PC-3 (cell line): ENCODE measurements at regions not wholly inside any gene's neighbourhood (a gene's known extent, or its start where the extent isn't known, plus 50 kb on each side); places are given as distances from the start of the nearest gene placed in this dataset.

Experiments used
- ATAC-seq: fragments of 200-7000 bp; cut with Tn5 transposase; 2 replicates; pipeline ENCODE4 v1.9.1; 2020; ENCODE audit warnings: mild to moderate bottlenecking, moderate library complexity
- BruUV-seq: library from RNA; stranded (reverse); fragments of 400-500 nt; replicated peaks from 2 replicates; lab custom pipeline; 2021; lab: Mats Ljungman, UMichigan
- CTCF ChIA-PET: fragments of 300-600 bp; sonication (Branson Sonifier 250); formaldehyde crosslinking; loops from one replicate; lab custom pipeline; 2022; ENCODE audit warnings: antibody characterized with exemption; lab: Charles Lee
- POLR2A ChIA-PET: fragments of 300-600 bp; sonication (Branson Sonifier 250); formaldehyde crosslinking; loops from one replicate; lab custom pipeline; 2022; ENCODE audit warnings: antibody characterized with exemption; ENCODE audit not compliant: unreplicated experiment; lab: Charles Lee
- DNase-seq: peaks from one replicate; pipeline ENCODE4 v3.0.0-alpha.2; 2015
- H2AFZ ChIP-seq: fragments of 300-600 bp; sonication (generic); 2 replicates; pipeline ENCODE4 v1.6.0; 2016; ENCODE audit warnings: antibody characterized with exemption, low read length
- H3F3A ChIP-seq: fragments of 300-600 bp; sonication (generic); one replicate; pipeline ENCODE4 v1.6.0; 2017; ENCODE audit warnings: antibody characterized with exemption, low read length, control low read depth, mild to moderate bottlenecking; ENCODE audit not compliant: unreplicated experiment
- H3K27ac ChIP-seq: fragments of 300-600 bp; sonication (generic); 2 replicates; pipeline ENCODE4 v1.5.1; 2016; ENCODE audit warnings: mild to moderate bottlenecking, low read length
- H3K27me3 ChIP-seq: fragments of 300-600 bp; sonication (generic); 2 replicates; pipeline ENCODE4 v1.6.1; 2016; ENCODE audit warnings: low read length, mixed read lengths
- H3K36me3 ChIP-seq: fragments of 300-600 bp; sonication (generic); 2 replicates; pipeline ENCODE4 v1.6.1; 2016; ENCODE audit warnings: low read depth, mixed run types, low read length, mixed read lengths
- H3K4me1 ChIP-seq: fragments of 300-600 bp; sonication (generic); 2 replicates; pipeline ENCODE4 v1.5.1; 2016; ENCODE audit warnings: low read length; ENCODE audit not compliant: insufficient read depth
- H3K4me2 ChIP-seq: fragments of 300-600 bp; sonication (generic); 2 replicates; pipeline ENCODE4 v1.6.0; 2016; ENCODE audit warnings: low read length
- H3K4me3 ChIP-seq: fragments of 300-600 bp; sonication (generic); 2 replicates; pipeline ENCODE4 v1.5.1; 2016; ENCODE audit warnings: mild to moderate bottlenecking, low read length, mixed read lengths
- H3K79me2 ChIP-seq: fragments of 300-600 bp; sonication (generic); 2 replicates; pipeline ENCODE4 v1.6.1; 2017; ENCODE audit warnings: low read length, mixed read lengths
- H3K9ac ChIP-seq: fragments of 300-600 bp; sonication (generic); 2 replicates; pipeline ENCODE4 v1.6.0; 2016; ENCODE audit warnings: mild to moderate bottlenecking, low read length
- H3K9me2 ChIP-seq: fragments of 300-600 bp; sonication (generic); replicated peaks from 2 replicates; pipeline ENCODE4 v1.6.1; 2016; ENCODE audit warnings: mixed run types, low read length, mixed read lengths
- H3K9me3 ChIP-seq: fragments of 300-600 bp; sonication (generic); 2 replicates; pipeline ENCODE4 v1.6.1; 2016; ENCODE audit warnings: low read length, mixed read lengths
- H4K20me1 ChIP-seq: fragments of 300-600 bp; sonication (generic); 2 replicates; pipeline ENCODE4 v1.6.1; 2016; ENCODE audit warnings: low read length, mixed read lengths
- CTCF ChIP-seq: fragments of 300-600 bp; sonication (generic); conservative IDR thresholded peaks from 2 replicates; pipeline ENCODE4 v1.5.1; 2017; ENCODE audit warnings: antibody characterized with exemption, low read depth, mild to moderate bottlenecking, low read length
- EZH2 ChIP-seq: fragments of 300-600 bp; sonication (generic); IDR thresholded peaks from one replicate; pipeline ENCODE4 v1.6.1; 2017; ENCODE audit warnings: antibody characterized with exemption, mild to moderate bottlenecking, low read length; ENCODE audit not compliant: unreplicated experiment
- EZH2phosphoT487 ChIP-seq: fragments of 300-600 bp; sonication (generic); IDR thresholded peaks from 2 replicates; pipeline ENCODE4 v1.6.1; 2018; ENCODE audit warnings: mild to moderate bottlenecking, antibody characterized with exemption, low read length, borderline replicate concordance
- intact Hi-C: fragments of 100-400 bp; cut with micrococcal nuclease; formaldehyde crosslinking; loops from 2 replicates; pipeline ENCODE4 v1.9.0; 2023

DNA sequence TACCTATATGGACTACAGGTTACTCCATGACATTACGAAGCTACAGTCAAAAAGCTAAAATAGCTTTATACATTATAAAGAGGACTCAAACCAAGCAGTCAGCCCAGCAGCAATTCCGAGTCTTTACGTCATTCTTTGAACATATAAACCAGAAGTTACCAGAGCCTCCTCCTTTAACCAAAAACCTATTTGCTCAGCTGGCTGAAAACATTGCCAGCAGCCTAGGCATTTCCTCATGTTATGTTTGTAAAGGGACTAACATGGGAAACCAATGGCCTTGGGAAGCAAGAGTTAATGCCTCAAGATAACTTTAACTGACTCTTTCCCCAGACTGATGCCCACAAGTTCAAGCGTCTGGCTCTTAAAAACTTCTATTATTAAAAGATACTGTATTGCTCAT, 104.1 kb upstream of the ZNF492 start:
- intact Hi-C loops = no loop called here
- TF ChIP-seq EZH2phosphoT487 (no peak), EZH2 (no peak), CTCF (no peak)
- Histone ChIP-seq H3K79me2 (no peaks in the 10 kb centered on the region), H4K20me1 (no peaks in the 10 kb centered on the region), H2AFZ (no peak overlapping the region), H3K27me3 (no peaks in the 10 kb centered on the region), H3F3A (no peaks in the 10 kb centered on the region), H3K9me2 (no peaks in the 10 kb centered on the region), H3K36me3 (no peaks in the 10 kb centered on the region; the same call in 1 of the 2 replicates), H3K4me2 (no peak overlapping the region), H3K4me1 (no peaks in the 10 kb centered on the region), H3K9ac (no peak overlapping the region), H3K9me3 (peaks cover 34% of the 10 kb centered on the region; the same call in 1 of the 2 replicates), H3K27ac (no peak overlapping the region), H3K4me3 (no peak overlapping the region)
- ATAC-seq (no peak), DNase-seq (no peak)
- POLR2A ChIA-PET = no interaction called here
- CTCF ChIA-PET = no interaction called here
- no TSS peak for BruUV-seq

DNA sequence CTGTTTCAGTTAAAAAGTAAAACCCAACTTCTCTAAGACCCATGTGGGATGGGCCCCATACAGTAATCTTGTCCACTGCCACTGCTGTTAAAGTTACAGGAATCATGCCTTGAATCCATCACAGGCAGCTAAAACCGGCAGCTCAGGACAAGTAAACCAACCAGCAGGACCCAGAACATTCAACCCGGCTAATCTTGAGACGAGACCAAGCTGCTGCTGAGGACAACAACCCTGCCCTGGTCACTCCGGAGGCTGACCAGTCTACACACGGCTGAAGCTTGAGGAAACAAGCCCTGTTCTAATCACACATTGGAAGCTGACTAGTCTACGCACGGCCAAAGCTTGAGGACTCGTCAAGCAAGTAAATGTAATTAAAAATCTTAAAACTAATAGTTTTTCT, 105.2 kb upstream of the ZNF492 start:
- ATAC-seq = no peak
- H3K9ac ChIP-seq = no peak overlapping the region
- no peaks in the 10 kb centered on the region for H3K27me3 ChIP-seq
- H4K20me1 ChIP-seq = no peaks in the 10 kb centered on the region
- H3K4me2 ChIP-seq = no peak overlapping the region
- CTCF ChIA-PET = no interaction called here
- no peak overlapping the region for H2AFZ ChIP-seq
- BruUV-seq = no TSS peak
- no peaks in the 10 kb centered on the region for H3K79me2 ChIP-seq
- H3K4me3 ChIP-seq = no peak overlapping the region
- intact Hi-C loops = no loop called here
- no peaks in the 10 kb centered on the region; the same call in 1 of the 2 replicates for H3K36me3 ChIP-seq
- peaks cover 29% of the 10 kb centered on the region; the same call in 1 of the 2 replicates for H3K9me3 ChIP-seq
- POLR2A ChIA-PET = no interaction called here
- H3K4me1 ChIP-seq = no peaks in the 10 kb centered on the region
- DNase-seq = no peak
- H3K27ac ChIP-seq = no peak overlapping the region
- H3K9me2 ChIP-seq = no peaks in the 10 kb centered on the region
- TF ChIP-seq EZH2phosphoT487 = no peak
- TF ChIP-seq CTCF = no peak
- no peak for TF ChIP-seq EZH2
- no peaks in the 10 kb centered on the region for H3F3A ChIP-seq

GRCh38 chr19:22527554-22527953, 105.4 kb upstream of the ZNF98 start:
- ChIA-PET POLR2A (no interaction called here), CTCF (no interaction called here)
- Histone ChIP-seq H3K4me2 (no peak overlapping the region), H3K36me3 (no peaks in the 10 kb centered on the region; the same call in 1 of the 2 replicates), H3K4me3 (no peak overlapping the region), H3K9me3 (peaks cover 23% of the 10 kb centered on the region; the same call in 1 of the 2 replicates), H2AFZ (no peak overlapping the region), H3K4me1 (no peaks in the 10 kb centered on the region), H3K27me3 (no peaks in the 10 kb centered on the region), H3K9me2 (no peaks in the 10 kb centered on the region), H3K9ac (no peak overlapping the region), H4K20me1 (no peaks in the 10 kb centered on the region), H3F3A (no peaks in the 10 kb centered on the region), H3K79me2 (no peaks in the 10 kb centered on the region), H3K27ac (no peak overlapping the region)
- no TSS peak for BruUV-seq
- intact Hi-C loops = no loop called here
- ATAC-seq (no peak), DNase-seq (no peak)
- no peak for TF ChIP-seq EZH2
- no peak for TF ChIP-seq CTCF
- TF ChIP-seq EZH2phosphoT487 = no peak
